HG03521 (cell line): ENCODE measurements at regions not wholly inside any gene's neighbourhood (a gene's known extent, or its start where the extent isn't known, plus 50 kb on each side); places are given as distances from the start of the nearest gene placed in this dataset.

ENCODE experiments used
- ATAC-seq: cut with Tn5 transposase; IDR thresholded peaks from one replicate; pipeline ENCODE4 v1.9.1; 2021; ENCODE audit warnings: mild to moderate bottlenecking, moderate library complexity; ENCODE audit not compliant: unreplicated experiment

- ATAC-seq = no peak
Measured at GRCh38 chr15:86021281-86022264, 58.1 kb upstream of the AGBL1 start.

DNA sequence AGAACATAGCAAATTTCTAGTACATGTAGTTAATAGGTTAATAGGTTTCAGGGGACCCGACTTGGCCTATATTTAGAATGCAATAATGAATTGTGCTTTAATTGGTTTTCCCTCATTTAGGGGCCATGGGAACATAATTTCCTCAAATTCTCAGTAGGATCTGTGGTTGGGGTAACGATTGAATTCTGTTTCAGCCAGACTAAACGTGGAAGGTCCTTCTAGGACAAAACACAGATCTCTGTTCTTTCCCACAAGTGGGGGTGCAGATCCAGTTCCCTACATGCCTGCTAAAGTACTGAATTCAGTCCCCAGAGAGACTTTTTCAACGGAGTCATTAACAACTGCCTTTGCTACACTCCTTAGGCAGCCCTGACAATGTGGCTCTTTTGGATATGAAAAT, 50.7 kb upstream of the AGBL1 start:
- no peak for ATAC-seq
